Parathyroid adenoma (tissue), 2 donors: ENCODE measurements at regions not wholly inside any gene's neighbourhood (a gene's known extent, or its start where the extent isn't known, plus 50 kb on each side); places are given as distances from the start of the nearest gene placed in this dataset.

ENCODE experiments used
- H2AFZ ChIP-seq: fragments of 300-600 bp; sonication (generic); one replicate; pipeline ENCODE4 v1.7.0; 2017; ENCODE audit warnings: antibody characterized with exemption, mild to moderate bottlenecking
- H3K27ac ChIP-seq: fragments of 300-600 bp; sonication (generic); one replicate; pipeline ENCODE4 v1.7.0; 2017
- H3K27me3 ChIP-seq: fragments of 300-600 bp; sonication (generic); one replicate; pipeline ENCODE4 v1.7.0; 2017; ENCODE audit warnings: low read length; ENCODE audit not compliant: control insufficient read depth, insufficient read depth
- H3K36me3 ChIP-seq: fragments of 300-600 bp; sonication (generic); one replicate; pipeline ENCODE4 v1.7.0; 2017; ENCODE audit warnings: low read length; ENCODE audit not compliant: control insufficient read depth, insufficient read depth
- H3K4me1 ChIP-seq: fragments of 300-600 bp; sonication (generic); one replicate; pipeline ENCODE4 v1.7.0; 2017; ENCODE audit warnings: control low read depth
- H3K4me2 ChIP-seq: fragments of 300-600 bp; sonication (generic); one replicate; pipeline ENCODE4 v1.7.0; 2017; ENCODE audit warnings: low read length
- H3K4me3 ChIP-seq: fragments of 300-600 bp; sonication (generic); one replicate; pipeline ENCODE4 v1.7.0; 2017; ENCODE audit warnings: low read depth, low read length
- H3K79me2 ChIP-seq: fragments of 300-600 bp; sonication (generic); one replicate; pipeline ENCODE4 v1.7.0; 2017; ENCODE audit warnings: control low read depth
- H3K9ac ChIP-seq: fragments of 300-600 bp; sonication (generic); one replicate; pipeline ENCODE4 v1.7.0; 2017; ENCODE audit warnings: mild to moderate bottlenecking
- H3K9me3 ChIP-seq: fragments of 300-600 bp; sonication (generic); one replicate; pipeline ENCODE4 v1.7.0; 2017; ENCODE audit warnings: low read length; ENCODE audit not compliant: control insufficient read depth
- TF ChIP-seq, protein P1 (sequence below): fragments of 300-600 bp; sonication (generic); IDR thresholded peaks from one replicate; pipeline ENCODE4 v1.7.0; 2017; ENCODE audit warnings: antibody characterized with exemption, mild to moderate bottlenecking
- donor health status: primary hyperparathyroidism.

DNA sequence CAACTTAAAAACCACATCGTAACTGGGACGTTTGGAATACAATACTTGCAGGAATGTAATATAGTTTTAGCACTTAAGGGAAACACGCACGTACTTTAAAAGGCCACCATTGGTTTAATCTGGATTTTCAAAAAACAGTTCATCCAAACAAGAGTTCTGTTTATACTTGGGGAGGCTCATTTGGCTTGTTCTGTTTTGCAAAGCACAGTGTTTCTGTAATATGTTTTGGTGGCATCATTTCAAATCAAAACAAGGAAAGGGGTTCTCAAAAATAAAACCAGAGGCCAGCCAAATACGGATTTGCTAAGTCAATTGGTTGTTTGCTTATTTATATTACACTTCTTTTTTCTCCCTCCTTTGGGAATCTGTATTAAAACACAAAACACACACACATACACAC is 656.1 kb upstream of the SOX9 start:
- Histone ChIP-seq H2AFZ (no peak overlapping the region), H3K27me3 (peaks cover 3% of the 10 kb centered on the region), H3K27ac (no peak overlapping the region), H3K4me2 (no peak overlapping the region), H3K9me3 (no peaks in the 10 kb centered on the region), H3K36me3 (no peaks in the 10 kb centered on the region), H3K79me2 (no peaks in the 10 kb centered on the region), H3K4me3 (no peak overlapping the region), H3K4me1 (no peaks in the 10 kb centered on the region), H3K9ac (no peak overlapping the region)
- TF ChIP-seq, protein P1, sequence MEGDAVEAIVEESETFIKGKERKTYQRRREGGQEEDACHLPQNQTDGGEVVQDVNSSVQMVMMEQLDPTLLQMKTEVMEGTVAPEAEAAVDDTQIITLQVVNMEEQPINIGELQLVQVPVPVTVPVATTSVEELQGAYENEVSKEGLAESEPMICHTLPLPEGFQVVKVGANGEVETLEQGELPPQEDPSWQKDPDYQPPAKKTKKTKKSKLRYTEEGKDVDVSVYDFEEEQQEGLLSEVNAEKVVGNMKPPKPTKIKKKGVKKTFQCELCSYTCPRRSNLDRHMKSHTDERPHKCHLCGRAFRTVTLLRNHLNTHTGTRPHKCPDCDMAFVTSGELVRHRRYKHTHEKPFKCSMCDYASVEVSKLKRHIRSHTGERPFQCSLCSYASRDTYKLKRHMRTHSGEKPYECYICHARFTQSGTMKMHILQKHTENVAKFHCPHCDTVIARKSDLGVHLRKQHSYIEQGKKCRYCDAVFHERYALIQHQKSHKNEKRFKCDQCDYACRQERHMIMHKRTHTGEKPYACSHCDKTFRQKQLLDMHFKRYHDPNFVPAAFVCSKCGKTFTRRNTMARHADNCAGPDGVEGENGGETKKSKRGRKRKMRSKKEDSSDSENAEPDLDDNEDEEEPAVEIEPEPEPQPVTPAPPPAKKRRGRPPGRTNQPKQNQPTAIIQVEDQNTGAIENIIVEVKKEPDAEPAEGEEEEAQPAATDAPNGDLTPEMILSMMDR: no peak

DNA sequence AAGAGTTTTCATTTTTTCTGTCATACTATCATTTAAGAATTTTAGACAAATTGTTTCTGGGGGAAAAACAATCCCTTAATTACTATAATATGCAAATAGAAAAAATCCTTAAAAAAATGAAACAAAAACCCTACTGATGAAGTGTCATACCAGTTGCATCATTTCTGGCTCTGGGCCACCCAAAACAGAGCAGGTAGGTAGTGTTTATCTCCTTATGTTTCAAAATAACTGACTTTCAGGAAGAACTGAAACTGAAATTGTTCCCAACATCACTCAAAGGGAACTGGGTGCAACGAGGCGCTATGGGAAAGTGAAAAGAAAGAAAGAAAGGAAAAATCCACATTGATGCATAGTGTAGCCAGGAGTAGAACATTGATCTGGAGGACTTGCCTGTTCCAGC is 653.1 kb upstream of the SOX9 start:
- Histone ChIP-seq H3K27me3 (peaks cover 3% of the 10 kb centered on the region), H3K36me3 (no peaks in the 10 kb centered on the region), H3K27ac (no peak overlapping the region), H3K4me1 (no peaks in the 10 kb centered on the region), H3K4me3 (no peak overlapping the region), H3K9me3 (no peaks in the 10 kb centered on the region), H2AFZ (no peak overlapping the region), H3K79me2 (no peaks in the 10 kb centered on the region), H3K4me2 (no peak overlapping the region), H3K9ac (no peak overlapping the region)
- TF ChIP-seq, protein P1: no peak

DNA sequence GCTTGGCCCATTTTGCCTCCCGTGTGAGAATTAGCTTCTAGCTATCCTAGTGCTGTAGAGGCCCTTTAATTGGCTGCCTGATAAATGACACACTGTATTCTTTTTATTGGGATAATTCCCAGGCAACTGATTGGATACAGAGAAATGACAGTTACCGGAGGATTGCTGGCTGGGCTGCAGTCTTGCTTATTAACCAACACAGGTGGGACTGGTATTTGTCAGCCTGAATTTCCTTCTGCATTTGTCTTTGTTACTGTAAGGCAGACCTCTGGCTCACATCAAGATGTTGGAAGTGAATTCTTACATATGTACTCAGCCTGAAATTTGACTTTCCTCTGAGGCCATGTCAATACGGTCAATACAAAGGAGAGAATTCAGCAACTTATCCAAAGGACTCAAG is 650.8 kb upstream of the SOX9 start:
- H3K4me3 ChIP-seq: no peak overlapping the region
- no peaks in the 10 kb centered on the region for H3K36me3 ChIP-seq
- H3K4me2 ChIP-seq: no peak overlapping the region
- no peaks in the 10 kb centered on the region for H3K4me1 ChIP-seq
- peaks cover 3% of the 10 kb centered on the region for H3K27me3 ChIP-seq
- H3K9ac ChIP-seq: no peak overlapping the region
- H2AFZ ChIP-seq: no peak overlapping the region
- H3K79me2 ChIP-seq: no peaks in the 10 kb centered on the region
- H3K9me3 ChIP-seq: no peaks in the 10 kb centered on the region
- H3K27ac ChIP-seq: no peak overlapping the region
- TF ChIP-seq, protein P1: no peak

DNA sequence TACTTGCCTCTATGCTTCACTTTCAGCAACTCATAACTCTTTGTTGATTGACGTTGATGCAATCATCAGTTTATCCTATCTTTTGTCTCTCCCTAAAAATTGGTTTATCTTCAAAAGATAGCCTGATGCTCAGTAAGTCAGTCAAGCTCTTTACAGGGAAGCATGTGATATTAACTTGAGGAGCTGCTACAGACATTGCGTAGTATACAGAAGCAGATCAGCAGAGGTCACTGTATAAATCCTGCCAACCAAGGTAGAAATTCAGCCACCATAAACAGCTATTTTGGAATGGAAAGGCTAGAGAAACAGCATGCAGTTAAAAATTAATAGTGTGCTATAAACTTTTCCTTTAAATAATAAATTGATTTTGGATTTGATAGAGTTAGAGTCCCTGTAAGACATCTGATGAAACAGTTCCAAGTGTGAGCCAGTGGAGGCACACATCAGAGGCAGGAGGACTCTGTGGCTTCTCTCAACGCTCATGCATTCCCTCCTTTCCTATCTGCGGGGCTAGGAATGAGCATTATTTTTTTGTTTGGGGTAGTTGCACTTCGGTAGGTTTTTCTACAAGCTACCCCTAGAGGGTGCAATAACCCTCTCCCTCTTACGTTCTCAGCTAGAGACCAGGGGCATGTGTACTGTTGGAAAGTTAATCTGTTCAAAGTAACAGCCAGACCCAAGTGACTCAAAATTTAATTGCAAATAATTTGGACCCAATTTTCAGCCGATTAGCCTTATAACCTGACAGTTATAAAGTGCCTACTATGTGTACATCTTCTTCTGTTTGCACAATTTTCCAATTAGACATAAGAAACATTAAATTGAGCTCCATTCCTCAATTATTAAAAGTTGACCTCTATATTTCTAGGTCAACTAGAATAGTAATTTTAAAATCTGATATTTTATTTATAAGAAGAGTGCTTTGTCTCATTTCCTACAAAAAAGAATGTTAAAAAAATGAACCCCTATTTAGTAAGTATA is 647.7 kb upstream of the SOX9 start:
- Histone ChIP-seq H3K9ac (no peak overlapping the region), H3K36me3 (no peaks in the 10 kb centered on the region)
- TF ChIP-seq, protein P1: peak; percentile 43

More for the DNA sequence above, 647.7 kb upstream of the SOX9 start:
- Histone ChIP-seq H3K4me1 (no peaks in the 10 kb centered on the region), H3K79me2 (no peaks in the 10 kb centered on the region), H3K27me3 (no peaks in the 10 kb centered on the region), H2AFZ (no peak overlapping the region), H3K4me3 (no peak overlapping the region), H3K9me3 (no peaks in the 10 kb centered on the region), H3K4me2 (no peak overlapping the region), H3K27ac (no peak overlapping the region)
